Posterior vena cava (tissue), 2 donors: ENCODE measurements at regions not wholly inside any gene's neighbourhood (a gene's known extent, or its start where the extent isn't known, plus 50 kb on each side); places are given as distances from the start of the nearest gene placed in this dataset.

Source experiments
- DNase-seq: peaks from one replicate; pipeline ENCODE4 v3.0.0-alpha.2; 2020; ENCODE audit warnings: low spot score
- intact Hi-C, 2 donors: fragments of 100-400 bp; cut with DNase I; formaldehyde crosslinking; loops; one replicate each; pipeline versions ENCODE4 v1.14.1 to v1.14.2; 2022 to 2023
- donor health status: DM: yes; HTN: yes; CAD: no.
- donor health status: DM: yes; HTN: yes; CAD: no.

DNA sequence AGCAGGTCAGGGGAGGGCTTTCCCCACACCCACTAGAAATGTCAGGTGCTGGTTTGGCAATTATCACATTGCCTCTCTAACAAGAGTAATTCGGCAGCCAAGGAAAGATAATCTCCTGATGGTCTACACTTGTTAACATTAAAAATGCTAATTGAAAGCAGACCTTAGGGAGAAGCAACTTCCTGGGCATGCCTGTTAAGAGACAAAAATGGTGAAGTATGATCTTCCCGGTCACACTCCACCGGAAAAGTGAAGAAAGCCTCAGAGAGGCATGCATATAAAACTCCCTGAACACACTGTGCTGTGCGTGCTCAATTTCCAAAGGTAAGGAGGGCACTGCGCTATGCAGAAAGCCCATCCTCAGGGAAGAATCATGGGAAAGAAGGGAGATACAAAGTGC is 244.3 kb downstream of the FAM170A start:
- no peak for DNase-seq
- intact Hi-C loops, result no loop called here

GRCh38 chr5:119876522-119876921 is 247.2 kb downstream of the FAM170A start:
- intact Hi-C loops, result no loop called here
- no peak for DNase-seq

DNA sequence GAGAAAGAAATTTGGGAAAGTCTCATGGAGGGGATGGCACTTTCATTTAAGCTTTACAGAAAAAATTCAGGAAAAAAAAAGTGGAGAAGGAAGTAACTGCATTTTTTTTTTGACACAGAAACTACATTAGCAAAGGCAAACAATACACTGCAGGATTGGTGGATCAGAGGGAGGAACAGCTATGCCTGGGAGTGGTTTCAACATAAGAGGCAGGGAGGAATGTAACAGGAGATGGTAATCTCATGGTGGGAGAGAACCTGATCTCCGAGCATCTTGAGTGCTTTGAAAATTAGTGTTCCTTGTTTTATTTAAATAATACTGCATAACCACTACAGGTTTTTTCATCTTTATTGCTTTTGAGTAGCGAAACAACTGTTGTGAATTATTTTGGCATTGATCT is 249.4 kb downstream of the FAM170A start:
- no peak for DNase-seq

GRCh38 chr5:119879446-119879845 is 250.1 kb downstream of the FAM170A start:
- intact Hi-C loops, result no loop called here
- DNase-seq, result no peak

More for the DNA sequence above, 249.4 kb downstream of the FAM170A start:
- intact Hi-C loops, result no loop called here

- no peak for DNase-seq
- intact Hi-C loops, result no loop called here
Measured at GRCh38 chr5:119895066-119895465, 265.7 kb downstream of the FAM170A start.

DNA sequence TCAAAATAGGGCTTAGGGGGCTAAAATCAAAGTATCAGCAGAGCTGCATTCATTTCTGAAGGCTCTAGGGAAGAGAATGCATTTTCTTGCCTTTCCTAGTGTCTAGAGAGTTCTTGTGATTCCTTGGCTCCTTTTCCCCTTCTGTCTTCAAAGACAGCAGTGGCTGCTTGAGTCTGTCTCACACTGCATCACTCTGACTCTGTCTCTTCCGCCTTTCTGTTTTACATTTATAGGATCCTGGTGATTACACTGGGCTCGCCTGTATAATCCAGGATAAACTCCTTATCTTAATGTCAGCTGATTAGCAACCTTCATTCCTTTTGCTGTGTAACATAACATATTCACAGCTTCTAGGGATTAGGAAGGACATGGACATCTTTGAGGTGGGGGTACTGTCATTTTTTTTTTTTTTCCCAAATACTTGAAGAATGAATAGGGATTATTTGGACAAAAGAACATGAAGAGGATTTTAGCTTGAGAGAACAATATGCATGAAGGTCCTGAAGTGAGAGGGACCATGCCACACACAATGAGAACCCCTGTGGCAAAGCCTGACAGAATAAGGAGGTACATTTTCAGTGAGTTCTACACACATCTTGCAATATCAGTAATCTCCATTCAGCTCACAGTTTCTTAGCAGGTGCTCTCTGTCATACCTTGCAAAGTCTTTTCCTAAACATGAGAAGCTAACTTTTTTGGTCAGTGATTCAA is 267.6 kb downstream of the FAM170A start:
- intact Hi-C loops, result no loop called here
- no peak for DNase-seq

DNA sequence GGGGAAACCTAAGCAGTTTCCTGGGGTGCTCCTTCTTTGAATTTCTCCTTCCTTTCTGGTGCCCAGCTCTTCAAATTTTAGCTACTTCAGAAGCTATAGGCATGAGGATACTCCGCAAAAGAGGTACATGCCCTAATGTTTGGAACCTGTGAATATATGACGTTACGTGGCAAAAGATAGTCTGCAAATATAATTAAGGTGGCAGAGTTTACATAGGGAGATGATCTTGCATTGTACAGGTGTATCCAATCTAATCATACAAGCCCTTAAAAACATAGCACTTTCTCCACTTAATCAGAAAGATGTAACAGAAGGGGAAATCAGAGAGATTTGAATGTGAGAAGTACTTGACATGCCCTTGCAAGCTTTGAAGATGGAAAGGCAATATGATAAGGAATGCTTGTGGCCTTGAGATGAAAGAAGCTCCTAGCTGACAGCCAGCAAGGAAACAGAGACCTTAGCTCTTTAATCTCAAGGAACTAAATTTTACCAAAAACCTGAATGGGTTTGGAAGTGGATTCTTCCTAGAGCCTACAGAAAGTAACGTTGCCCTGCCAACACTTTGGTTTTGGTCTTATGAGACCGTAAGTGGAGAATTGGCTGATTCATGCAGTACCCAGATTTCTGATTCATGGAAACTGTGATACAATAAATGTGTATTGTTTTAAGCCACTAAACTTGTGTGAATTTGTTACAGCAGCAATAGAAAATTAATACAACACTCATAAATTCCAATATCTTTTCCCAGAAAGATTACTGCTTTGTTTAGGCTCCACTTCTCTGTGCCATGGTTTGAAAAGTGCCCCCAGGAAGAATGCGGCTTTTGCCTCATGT is 268.4 kb downstream of the FAM170A start:
- no peak for DNase-seq
- intact Hi-C loops, result no loop called here

DNA sequence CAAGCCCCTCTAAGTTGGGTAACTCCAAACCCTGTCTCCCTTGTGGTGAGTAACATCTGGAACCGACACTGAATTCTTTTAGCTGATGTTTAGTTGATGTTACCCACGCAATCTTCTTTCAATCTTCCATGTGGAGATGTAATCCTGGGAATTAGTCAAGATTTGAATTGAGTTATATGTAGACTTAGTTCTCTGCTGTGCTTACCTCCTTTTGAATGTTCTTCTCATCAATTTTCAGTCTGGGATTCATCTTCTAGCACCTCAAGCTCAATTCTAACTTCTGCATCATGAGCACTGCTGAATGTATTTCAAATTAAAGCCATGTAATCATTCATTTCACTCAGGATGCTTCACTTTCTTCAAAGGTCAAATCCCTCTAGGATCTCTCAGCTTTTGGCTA is 270.6 kb downstream of the FAM170A start:
- intact Hi-C loops, result no loop called here
- DNase-seq, result no peak

DNA sequence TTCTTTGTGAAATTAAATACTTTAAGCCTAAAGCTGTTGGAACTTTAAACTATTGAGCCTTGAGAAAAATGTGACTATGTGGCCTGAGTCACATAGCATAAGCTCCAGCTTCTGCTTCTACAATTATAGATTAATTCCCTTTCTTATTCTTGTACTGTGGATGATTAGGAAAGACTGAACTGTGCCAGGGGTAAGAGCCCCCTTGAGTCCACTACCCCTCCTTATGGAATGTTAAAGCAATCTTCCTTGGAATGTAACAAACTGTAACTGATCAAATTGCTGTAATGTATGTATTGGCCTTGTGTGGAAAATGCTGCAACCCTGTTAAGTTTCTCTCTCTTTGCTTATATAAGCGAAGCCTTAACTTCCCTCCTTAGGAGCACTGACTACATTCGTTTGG is 273.2 kb downstream of the FAM170A start:
- intact Hi-C loops, result no loop called here
- DNase-seq, result no peak

DNA sequence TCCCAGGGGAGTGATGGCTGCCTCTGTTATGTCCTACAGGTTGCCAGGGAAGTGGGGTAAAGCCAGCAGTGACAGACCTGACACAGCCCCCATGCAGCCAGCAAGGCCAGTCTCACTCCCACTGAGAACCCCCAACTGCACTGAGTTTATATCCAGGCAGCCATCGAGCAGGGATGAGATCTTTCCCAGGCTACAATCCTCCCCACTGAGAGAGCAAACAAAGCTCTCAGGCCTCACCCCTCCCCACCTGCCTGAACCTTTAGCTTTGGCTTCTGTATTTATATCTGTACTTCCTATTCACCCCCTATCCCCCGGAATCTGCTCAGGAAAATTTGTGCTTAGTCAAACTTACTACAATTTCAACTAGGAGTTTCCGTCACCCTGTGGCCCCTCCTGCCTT is 284.1 kb downstream of the FAM170A start:
- intact Hi-C loops, result no loop called here
- no peak for DNase-seq

DNA sequence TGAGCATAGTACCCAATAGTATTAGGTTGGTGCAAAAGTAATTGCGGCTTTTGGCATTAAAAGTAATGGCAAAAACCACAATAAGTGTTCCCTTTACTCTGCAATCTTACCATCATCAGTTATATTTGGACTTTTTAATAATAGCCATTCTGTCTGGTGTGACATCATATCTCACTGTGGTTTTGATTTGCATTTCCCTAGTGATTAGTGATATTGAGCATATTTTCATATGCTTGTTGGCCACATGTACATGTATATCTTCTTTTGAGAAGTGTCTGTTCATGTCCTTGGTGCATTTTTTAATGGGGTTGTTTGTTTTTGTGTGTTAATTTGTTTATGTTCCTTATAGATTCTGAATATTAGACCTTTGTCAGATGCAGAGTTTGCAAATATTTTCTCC is 289.9 kb downstream of the FAM170A start:
- intact Hi-C loops, result no loop called here
- DNase-seq, result no peak

DNA sequence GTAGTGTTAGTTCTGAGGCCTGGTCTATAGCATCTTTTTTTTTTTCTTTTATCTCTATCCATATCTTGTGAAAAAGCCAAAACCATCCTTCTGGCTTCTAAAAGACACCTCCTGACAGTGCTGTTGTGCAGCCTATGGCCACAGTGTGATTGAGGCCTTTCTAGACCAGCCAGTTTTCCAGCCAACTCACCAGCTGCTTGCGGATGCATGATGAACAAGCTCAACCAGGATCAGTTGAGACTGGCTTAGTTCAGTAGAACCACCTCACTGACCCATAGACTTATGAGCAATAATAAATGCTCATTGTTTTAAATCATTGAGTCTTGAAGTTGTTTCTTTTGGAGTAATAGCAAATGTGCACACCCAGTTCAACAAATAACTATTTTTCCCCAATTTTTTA is 296.9 kb downstream of the FAM170A start:
- intact Hi-C loops, result no loop called here
- DNase-seq, result no peak

- no peak for DNase-seq
- intact Hi-C loops, result loop anchor here in 1 of 2 donors (1.0 kb wide), 1 partner anchor 22 kb away; no protein-coding TSS in a partner anchor
Measured at GRCh38 chr5:119928974-119929373, 299.6 kb downstream of the FAM170A start.

DNA sequence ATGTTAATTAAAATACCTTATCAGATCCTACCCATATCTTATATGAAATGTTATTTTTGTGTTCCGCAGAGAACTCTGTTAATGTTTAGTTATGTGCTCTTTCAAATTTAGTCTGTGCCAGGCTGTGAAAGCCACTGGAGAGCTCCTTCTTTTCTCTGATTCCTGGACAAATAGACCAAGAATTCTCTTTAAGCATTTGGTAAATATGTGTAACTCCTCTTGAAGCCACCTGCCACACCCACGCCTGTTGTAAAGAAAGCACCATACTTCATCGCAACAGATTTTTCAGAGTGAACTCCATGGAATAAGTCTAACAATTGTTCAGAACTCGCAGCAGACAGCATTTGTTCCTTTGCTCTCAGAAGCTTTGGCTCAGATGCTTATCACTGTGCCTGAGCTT is 301.1 kb downstream of the FAM170A start:
- intact Hi-C loops, result no loop called here
- DNase-seq, result no peak

DNA sequence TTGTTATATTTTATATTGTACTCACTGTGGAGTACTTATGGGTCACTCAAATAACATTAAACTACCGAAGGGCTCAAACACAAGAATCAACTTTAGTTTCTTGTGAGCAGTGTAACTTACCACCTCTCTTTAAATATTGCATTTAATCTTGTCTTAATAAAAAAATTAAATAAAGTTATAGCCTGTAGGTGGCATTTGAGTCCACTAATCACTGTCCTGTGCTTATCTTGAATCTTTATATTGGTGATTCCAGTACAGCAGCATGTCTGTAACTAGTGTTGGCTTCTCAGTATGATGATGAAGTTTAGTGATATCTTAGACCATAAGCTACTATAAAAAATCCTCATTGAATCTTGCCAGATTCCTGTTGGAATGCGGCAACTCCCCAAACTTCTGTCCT is 313.8 kb downstream of the FAM170A start:
- DNase-seq, result no peak
- intact Hi-C loops, result no loop called here

GRCh38 chr5:119945691-119946090 is 316.3 kb downstream of the FAM170A start:
- intact Hi-C loops, result no loop called here
- DNase-seq, result no peak

DNA sequence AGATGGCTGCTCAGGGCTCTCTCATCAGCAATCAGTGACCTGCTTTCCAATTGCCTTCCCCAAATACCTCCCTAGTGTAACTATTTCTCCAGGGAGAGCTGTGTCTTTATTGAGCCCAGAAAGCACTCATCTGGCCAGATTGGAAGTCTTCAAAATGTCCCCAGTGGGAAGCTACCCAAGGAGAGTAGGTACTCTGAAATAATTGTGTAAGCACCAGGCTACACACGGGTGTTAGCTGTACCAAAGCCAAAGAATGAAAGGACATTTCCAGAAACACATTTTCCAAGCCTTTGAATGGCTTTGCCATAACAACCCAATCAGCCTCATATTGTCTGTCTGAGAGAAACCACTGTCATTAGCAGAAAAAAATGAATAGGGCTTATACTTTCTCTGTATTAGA is 318.8 kb downstream of the FAM170A start:
- no peak for DNase-seq
- intact Hi-C loops, result no loop called here

- no peak for DNase-seq
- intact Hi-C loops, result no loop called here
Measured at GRCh38 chr5:119949426-119949999, 320.2 kb downstream of the FAM170A start.

- intact Hi-C loops, result no loop called here
- no peak for DNase-seq
Measured at GRCh38 chr5:119951330-119951934, 322.1 kb downstream of the FAM170A start.

DNA sequence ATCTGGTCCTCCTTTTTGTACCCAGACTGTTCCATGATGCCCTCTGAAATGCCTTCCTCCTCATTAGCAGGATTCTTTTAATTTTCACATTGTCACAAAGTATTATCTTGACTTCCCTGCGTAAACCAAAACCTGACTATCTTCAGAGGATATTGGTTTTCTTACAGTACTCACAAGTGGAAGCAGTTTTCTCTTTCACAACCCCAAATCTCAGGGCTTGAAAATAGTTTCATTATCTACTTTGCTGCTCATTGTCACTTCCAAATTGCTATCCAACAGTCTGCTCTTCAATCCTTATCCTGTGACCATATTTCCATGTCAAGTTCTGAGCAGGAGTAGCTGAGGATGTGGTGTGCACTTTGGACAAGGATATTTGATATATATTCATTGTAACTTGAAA is 324.1 kb downstream of the FAM170A start:
- intact Hi-C loops, result no loop called here
- no peak for DNase-seq
